HG03558 (cell line): ENCODE measurements at regions not wholly inside any gene's neighbourhood (a gene's known extent, or its start where the extent isn't known, plus 50 kb on each side); places are given as distances from the start of the nearest gene placed in this dataset.
"Not testable (repeated sequence)": the region's sequence is repeated elsewhere in the genome, so short reads cannot be mapped to it uniquely, and the experiment has no call there.

ENCODE experiments used
- ATAC-seq: cut with Tn5 transposase; IDR thresholded peaks from one replicate; pipeline ENCODE4 v1.9.1; 2021; ENCODE audit warnings: moderate number of reproducible peaks; ENCODE audit not compliant: unreplicated experiment; ENCODE audit errors: extremely low read depth

GRCh38 chr9:26513730-26514129 is 378.9 kb downstream of the CAAP1 start:
- no peak for ATAC-seq

GRCh38 chr9:26510137-26510536 is 382.5 kb downstream of the CAAP1 start:
- ATAC-seq, result no peak

GRCh38 chr9:26508897-26509296 is 383.7 kb downstream of the CAAP1 start:
- ATAC-seq, result no peak

GRCh38 chr9:26504057-26504456 is 388.5 kb downstream of the CAAP1 start:
- no peak for ATAC-seq

GRCh38 chr9:26502311-26502710 is 390.3 kb downstream of the CAAP1 start:
- ATAC-seq, result no peak

GRCh38 chr9:26500471-26500870 is 392.1 kb downstream of the CAAP1 start:
- ATAC-seq, result no peak

GRCh38 chr9:26492608-26493521 is 399.7 kb downstream of the CAAP1 start:
- not testable (repeated sequence) for ATAC-seq

- not testable (repeated sequence) for ATAC-seq
Measured at GRCh38 chr9:26491922-26492607, 400.5 kb downstream of the CAAP1 start.

GRCh38 chr9:26483991-26484390 is 408.6 kb downstream of the CAAP1 start:
- no peak for ATAC-seq

- ATAC-seq, result no peak
Measured at GRCh38 chr9:26477963-26478362, 414.6 kb downstream of the CAAP1 start.

GRCh38 chr9:26471261-26471660 is 421.3 kb downstream of the CAAP1 start:
- ATAC-seq, result no peak

GRCh38 chr9:26470284-26470683 is 422.3 kb downstream of the CAAP1 start:
- ATAC-seq, result no peak

GRCh38 chr9:26463837-26464236 is 428.8 kb downstream of the CAAP1 start:
- ATAC-seq, result no peak

- ATAC-seq, result no peak
Measured at GRCh38 chr9:26462751-26463150, 429.9 kb downstream of the CAAP1 start.

GRCh38 chr9:26462213-26462612 is 430.4 kb downstream of the CAAP1 start:
- no peak for ATAC-seq

GRCh38 chr9:26460624-26461023 is 432.0 kb downstream of the CAAP1 start:
- no peak for ATAC-seq

- no peak for ATAC-seq
Measured at GRCh38 chr9:26459959-26460358, 432.6 kb downstream of the CAAP1 start.

GRCh38 chr9:26458054-26458453 is 434.5 kb downstream of the CAAP1 start:
- ATAC-seq, result no peak

GRCh38 chr9:26457151-26457550 is 435.5 kb downstream of the CAAP1 start:
- ATAC-seq, result no peak

- ATAC-seq, result no peak
Measured at GRCh38 chr9:26439061-26439624, 453.5 kb downstream of the CAAP1 start.

- no peak for ATAC-seq
Measured at GRCh38 chr9:26437056-26437711, 455.4 kb downstream of the CAAP1 start.
